Neutrophil (primary cell): ENCODE measurements at regions not wholly inside any gene's neighbourhood (a gene's known extent, or its start where the extent isn't known, plus 50 kb on each side); places are given as distances from the start of the nearest gene placed in this dataset.

Experiments used
- H3K27ac ChIP-seq: fragments of 200-600 bp; sonication (generic); 2 replicates; pipeline ENCODE4 v1.5.1; 2016; ENCODE audit warnings: mild to moderate bottlenecking, moderate library complexity
- H3K27me3 ChIP-seq: fragments of 200-600 bp; sonication (generic); 2 replicates; pipeline ENCODE4 v1.6.0; 2016; ENCODE audit warnings: mild to moderate bottlenecking
- H3K36me3 ChIP-seq: fragments of 200-600 bp; sonication (generic); 2 replicates; pipeline ENCODE4 v1.5.1; 2017
- H3K4me1 ChIP-seq, 2 experiments: fragments of 200-600 bp in 1 of 2; sonication (generic) in 1 of 2; 1 replicate in 1 of 2; 2 replicates in 1 of 2; pipeline versions ENCODE4 v1.5.1 to v1.6.1; 2013 to 2016; ENCODE audit warnings: low read depth in 1 of 2, low read length in 1 of 2, mild to moderate bottlenecking in 1 of 2, moderate library complexity in 1 of 2; ENCODE audit not compliant: control insufficient read depth in 1 of 2, insufficient read depth in 1 of 2
- H3K4me3 ChIP-seq, 2 experiments: fragments of 200-600 bp in 1 of 2; sonication (generic) in 1 of 2; 1 replicate in 1 of 2; 2 replicates in 1 of 2; pipeline ENCODE4 v1.5.1; 2013 to 2016; ENCODE audit warnings: low read depth in 1 of 2, low read length in 1 of 2, mild to moderate bottlenecking in 1 of 2, moderate library complexity in 1 of 2
- H3K9me3 ChIP-seq: fragments of 200-600 bp; sonication (generic); 2 replicates; pipeline ENCODE4 v1.5.1; 2016
- CTCF ChIP-seq: fragments of 200-600 bp; sonication (generic); IDR thresholded peaks from 2 replicates; pipeline ENCODE4 v1.5.1; 2016; ENCODE audit warnings: antibody characterized with exemption

GRCh38 chr13:36543671-36544070, 111.4 kb downstream of the CCNA1 start:
- Histone ChIP-seq H3K4me3 (no peak overlapping the region), H3K36me3 (no peaks in the 10 kb centered on the region), H3K4me1 (no peaks in the 10 kb centered on the region), H3K27me3 (no peaks in the 10 kb centered on the region), H3K27ac (no peak overlapping the region), H3K9me3 (peaks cover 3% of the 10 kb centered on the region)
- no peak for TF ChIP-seq CTCF

DNA sequence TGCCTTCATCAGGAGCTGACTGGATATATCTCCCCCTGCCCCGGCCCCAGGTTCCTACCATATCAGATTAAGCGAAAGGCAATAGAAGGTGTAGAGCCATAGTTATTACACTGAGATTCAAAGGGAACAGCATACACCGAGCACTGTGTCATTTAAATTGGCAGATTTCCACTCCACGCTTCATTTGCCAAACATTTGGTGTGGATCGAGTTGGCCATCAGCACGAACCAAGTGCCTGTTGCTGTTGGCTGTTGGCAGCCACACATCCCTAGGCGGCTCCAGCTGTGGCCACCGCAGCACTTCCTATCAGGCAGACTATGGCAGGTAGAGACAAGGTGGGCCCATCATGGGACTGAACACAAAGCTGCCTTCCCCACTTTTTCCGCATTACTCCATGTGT, 115.8 kb downstream of the CCNA1 start:
- no peak for TF ChIP-seq CTCF
- no peaks in the 10 kb centered on the region for H3K36me3 ChIP-seq
- H3K9me3 ChIP-seq, result no peaks in the 10 kb centered on the region
- no peak overlapping the region for H3K27ac ChIP-seq
- no peak overlapping the region for H3K4me3 ChIP-seq
- no peaks in the 10 kb centered on the region for H3K27me3 ChIP-seq
- H3K4me1 ChIP-seq, result no peaks in the 10 kb centered on the region

- TF ChIP-seq CTCF, result no peak
- no peaks in the 10 kb centered on the region for H3K27me3 ChIP-seq
- no peaks in the 10 kb centered on the region for H3K36me3 ChIP-seq
- H3K4me1 ChIP-seq, result peaks cover 0 to 6% of the 10 kb centered on the region in 2 experiments
- H3K9me3 ChIP-seq, result no peaks in the 10 kb centered on the region
- H3K27ac ChIP-seq, result no peak overlapping the region
- H3K4me3 ChIP-seq, result no peak overlapping the region
Observed at GRCh38 chr13:36549126-36549702, 116.9 kb downstream of the CCNA1 start.

DNA sequence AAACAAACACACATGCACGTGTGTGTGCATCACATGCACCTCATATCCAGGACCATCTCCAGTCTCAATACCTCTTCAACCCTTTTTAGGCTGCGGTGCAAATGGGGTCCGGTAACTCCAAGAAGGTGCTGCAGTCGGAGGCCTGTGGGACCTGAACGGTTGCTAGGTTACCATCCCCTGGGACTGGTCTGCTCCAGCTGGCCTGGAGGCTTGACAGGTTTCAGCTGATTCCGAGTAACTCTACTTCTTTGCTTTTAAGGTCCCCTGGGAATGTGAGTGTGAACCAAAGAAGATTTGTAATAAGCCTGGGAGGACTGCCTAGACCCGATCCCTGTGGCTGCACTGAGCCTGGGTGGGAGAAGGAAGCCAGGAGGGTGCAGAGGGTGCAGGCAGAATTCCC, 117.5 kb downstream of the CCNA1 start:
- TF ChIP-seq CTCF, result no peak
- no peaks in the 10 kb centered on the region for H3K27me3 ChIP-seq
- H3K36me3 ChIP-seq, result no peaks in the 10 kb centered on the region
- no peaks in the 10 kb centered on the region for H3K9me3 ChIP-seq
- H3K4me3 ChIP-seq, result no peak overlapping the region
- peaks cover 0 to 6% of the 10 kb centered on the region in 2 experiments for H3K4me1 ChIP-seq
- H3K27ac ChIP-seq, result no peak overlapping the region

DNA sequence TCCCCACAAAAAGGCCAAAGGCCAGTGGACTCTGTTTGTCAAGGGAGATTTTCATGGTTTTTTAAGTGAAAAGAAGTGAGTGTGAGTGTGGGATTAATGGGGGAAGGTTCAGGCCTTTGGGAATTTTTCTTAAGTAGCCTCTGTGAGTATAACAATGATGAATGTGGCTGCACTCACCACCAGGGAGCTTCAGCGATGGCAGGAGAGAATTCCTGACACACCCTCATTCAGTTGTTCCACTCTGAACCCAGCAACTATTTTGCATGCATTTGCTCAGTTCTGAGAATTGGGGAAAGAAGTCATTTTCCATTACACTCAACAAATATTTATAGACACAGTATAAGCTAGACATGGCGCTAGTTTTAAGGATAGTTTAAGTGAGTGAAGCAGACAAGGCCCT, 117.9 kb downstream of the CCNA1 start:
- TF ChIP-seq CTCF, result no peak
- H3K4me3 ChIP-seq, result no peak overlapping the region
- peaks cover 0 to 6% of the 10 kb centered on the region in 2 experiments for H3K4me1 ChIP-seq
- H3K36me3 ChIP-seq, result no peaks in the 10 kb centered on the region
- no peaks in the 10 kb centered on the region for H3K27me3 ChIP-seq
- no peak overlapping the region for H3K27ac ChIP-seq
- H3K9me3 ChIP-seq, result no peaks in the 10 kb centered on the region

GRCh38 chr13:36551445-36551844, 119.2 kb downstream of the CCNA1 start:
- Histone ChIP-seq H3K4me3 (no peak overlapping the region), H3K36me3 (no peaks in the 10 kb centered on the region), H3K27me3 (no peaks in the 10 kb centered on the region), H3K27ac (no peak overlapping the region), H3K9me3 (no peaks in the 10 kb centered on the region), H3K4me1 (peaks cover 0 to 6% of the 10 kb centered on the region in 2 experiments)
- no peak for TF ChIP-seq CTCF
